GM19035 (cell line): ENCODE measurements at regions not wholly inside any gene's neighbourhood (a gene's known extent, or its start where the extent isn't known, plus 50 kb on each side); places are given as distances from the start of the nearest gene placed in this dataset.

Source experiments
- ATAC-seq: cut with Tn5 transposase; IDR thresholded peaks from one replicate; pipeline ENCODE4 v1.9.1; 2021; ENCODE audit not compliant: unreplicated experiment

DNA sequence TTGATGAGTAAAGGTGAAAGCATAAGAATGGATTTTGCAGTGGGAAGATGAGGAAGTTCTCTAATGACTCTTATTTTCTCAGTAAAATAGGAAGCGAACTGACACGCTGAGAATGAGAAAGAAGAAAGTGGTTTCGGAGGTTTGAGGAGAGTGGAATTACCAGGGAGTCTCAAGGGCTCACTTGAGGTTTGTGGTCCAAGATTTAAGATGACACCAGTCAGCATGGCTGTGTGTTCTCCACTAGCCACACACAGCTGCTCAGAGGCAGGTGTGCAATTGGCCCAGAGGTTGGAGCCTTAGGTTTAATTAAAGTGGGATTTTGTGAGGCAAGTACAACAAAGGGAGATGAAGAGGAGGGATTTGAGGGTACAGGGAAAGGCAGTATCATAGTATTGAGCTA lies 99.6 kb upstream of the NBEA start:
- ATAC-seq: no peak

DNA sequence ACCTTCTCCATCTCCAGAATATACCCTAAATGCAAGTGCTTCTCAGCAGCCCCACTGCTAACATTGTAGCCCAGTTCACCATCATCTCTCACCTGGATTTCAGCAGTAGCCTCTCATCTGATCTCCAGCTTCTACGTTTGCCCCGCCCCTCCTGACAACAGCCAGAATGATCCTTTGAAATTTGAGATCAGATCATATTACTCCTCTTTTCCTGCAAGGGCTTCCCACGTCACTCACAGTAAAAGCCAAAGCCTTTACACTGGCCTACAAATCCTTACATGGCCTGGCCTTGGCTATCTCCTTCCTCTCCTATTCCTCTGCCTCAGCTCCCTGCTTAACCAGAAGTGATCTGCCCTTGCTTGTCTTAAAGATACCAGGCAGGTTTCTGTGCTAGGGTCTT lies 94.3 kb upstream of the NBEA start:
- ATAC-seq: no peak

DNA sequence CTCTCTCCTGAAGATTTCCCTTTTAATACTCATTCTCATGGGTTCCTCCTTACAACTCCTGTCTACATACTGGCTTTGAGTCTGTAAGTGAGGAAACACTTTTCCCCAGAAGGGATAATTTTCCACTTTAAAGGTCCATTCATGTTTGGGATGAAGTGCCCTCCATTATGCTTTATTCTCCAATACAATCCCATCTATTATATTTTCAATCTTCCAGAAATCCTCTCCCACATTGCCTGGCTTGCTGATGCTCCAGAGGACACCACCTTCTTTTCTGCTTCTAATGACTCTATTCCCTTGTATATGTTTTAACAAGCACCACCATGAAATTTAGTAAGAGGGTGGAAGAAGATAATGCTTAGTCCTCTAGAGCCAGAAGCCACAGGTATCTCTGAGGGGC lies 92.7 kb upstream of the NBEA start:
- no peak for ATAC-seq

DNA sequence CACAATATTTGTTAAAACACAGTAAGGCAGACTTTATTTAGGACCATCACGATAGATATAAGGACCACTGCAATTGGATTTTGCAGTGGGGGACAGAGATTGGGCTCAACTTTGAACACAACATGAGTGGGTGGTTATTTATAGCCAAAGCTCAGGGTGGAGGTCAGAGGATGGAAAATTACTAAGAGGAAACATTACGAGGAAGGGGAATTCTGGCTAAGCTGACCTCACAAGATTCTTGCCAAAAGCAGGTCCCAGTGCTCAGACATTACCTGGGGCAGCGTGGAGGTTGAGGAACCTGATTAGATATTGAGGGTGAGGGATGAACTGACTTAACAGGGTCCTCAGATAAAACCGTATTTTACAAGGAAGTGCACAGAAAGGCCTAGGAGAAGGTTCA lies 88.9 kb upstream of the NBEA start:
- no peak for ATAC-seq

DNA sequence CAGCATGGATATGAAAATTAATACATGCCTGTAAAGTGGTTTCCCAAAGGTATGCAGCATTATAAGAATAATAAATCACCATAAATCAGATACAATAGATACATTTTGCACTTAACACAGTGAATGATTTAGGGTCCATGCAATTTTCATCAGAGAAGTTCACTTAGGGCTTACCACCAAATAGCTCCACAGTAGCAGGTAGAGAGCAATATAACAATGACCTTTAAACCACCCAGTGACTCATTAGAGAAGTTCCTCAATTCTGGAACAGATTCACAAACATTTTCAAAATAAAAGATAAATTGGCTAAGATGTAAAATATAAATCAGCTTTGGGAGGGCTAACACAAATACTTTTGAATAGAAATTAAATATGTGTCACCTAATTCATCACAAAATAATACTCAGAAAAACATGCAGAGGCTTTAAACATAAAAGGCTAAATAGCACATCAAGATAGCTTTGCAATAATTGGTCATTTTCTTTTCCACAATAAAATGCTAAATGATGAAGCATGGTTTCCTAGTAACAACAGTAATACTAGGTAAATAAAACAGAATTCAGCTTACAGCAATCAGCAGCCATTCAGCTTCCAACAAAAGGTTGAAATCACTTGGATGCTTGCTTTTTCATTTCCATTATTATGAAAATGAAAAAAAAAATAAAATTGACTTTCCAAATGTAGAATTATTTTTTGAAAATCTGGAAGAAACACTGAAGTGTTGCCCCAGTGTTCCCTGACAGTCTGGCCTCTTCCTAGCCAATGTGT lies 84.3 kb upstream of the NBEA start:
- no peak for ATAC-seq

DNA sequence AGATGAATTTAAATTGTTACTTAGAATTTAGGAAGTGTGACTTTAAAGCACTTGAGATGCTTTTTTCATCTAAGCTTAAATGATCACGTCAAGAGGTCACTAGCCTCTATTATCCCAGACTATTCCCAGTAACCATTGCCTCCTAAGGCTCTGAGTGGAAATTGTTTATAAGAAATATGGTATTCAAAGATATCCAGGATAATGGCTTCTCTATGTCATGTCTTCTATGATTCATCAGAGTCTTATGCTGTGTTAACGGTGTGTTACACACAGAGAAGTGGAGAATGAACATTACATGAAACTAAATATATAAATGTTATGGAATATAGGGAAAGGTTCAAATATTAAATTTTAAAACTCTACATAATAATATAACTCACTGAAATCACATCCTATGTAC lies 79.8 kb upstream of the NBEA start:
- no peak for ATAC-seq

DNA sequence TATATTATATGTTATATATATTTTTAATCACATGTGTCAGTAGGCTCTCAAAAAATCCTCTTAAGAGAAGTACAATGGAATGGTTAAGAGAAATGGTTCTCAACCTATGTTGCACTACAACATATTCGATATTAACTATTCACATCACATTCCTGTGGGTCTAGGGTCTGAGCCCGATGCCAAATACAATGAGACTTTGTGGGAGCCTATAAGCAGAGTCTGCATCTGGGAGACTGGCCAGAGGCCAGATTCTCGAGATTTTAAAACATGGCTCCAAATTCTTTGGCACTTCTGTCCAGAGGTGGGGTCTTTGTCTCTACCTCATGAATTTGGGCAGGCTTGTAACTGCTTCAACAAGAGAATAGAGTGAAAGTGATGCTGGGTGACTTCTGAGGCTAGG lies 79.4 kb upstream of the NBEA start:
- ATAC-seq: no peak

DNA sequence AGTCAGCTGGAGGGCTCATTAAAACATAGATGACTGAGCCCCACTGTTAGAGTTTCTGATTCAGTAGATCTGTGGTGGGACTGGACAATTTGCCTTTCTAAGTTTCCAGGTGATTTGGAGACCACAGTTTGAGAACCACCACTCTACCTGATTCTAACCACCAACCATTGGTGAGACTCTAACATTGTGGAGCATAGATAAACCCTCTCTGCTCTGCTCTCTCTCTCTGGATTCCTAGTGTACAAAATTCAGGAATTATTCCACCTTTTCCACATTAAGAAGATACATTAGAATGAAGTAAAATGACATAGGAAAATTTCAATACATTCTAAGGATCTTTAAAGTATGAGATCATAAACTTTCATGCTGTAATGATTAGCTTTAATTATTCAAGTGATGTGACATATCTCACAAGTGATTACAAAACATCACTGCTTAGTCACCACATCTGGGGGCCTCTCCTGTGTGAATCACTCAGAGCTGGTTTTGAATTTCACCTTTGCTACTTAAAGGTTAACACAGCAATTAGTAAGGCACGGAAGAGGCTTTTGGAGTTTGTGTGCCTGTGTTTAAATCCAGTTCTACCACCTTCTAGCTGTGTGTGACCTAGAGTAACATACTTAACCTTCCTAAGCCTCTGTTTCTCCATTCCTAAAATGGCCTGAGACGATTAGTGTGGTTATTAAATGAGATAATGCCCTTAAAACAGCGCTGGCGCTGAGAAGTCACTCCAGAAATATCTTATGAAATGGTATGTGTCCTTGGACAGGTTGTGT lies 78.5 kb upstream of the NBEA start:
- ATAC-seq: no peak

DNA sequence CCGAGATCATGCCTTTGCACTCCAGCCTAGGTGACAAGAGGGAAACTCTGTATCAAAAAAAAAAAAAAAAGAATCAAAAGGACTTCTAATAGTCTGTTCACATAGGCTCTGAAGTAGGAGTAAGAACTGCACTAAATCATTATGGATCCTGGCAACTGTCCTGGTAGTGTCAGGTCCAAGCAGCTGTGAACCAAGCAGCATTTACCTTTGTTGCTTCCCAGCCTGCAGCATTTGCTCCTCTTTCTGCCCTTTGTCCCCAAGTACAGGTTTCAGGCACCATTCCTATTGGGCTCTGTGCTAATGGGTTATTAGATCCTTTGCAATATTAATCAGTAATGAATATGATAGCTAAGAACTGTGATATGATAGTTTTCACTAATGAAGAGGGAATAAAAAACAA lies 77.4 kb upstream of the NBEA start:
- ATAC-seq: no peak

DNA sequence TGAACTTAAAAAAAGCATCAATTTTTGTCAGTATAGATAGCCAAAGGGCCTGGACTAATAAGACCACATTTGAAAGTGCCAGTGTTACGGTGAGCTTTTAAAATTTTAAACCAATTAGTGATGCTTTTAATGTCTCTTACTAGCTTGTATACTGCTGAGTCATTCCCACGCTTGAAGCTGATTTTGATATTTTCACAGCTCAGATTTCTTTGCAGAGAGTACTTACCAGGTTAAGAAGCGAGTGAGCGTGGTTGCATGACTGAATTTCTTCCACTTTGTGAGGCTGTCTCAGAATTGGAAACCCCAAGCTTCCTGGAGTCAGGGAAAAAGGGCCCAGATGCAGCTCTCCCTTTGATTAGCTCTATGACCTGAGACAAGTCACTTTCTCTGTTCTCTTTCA lies 74.5 kb upstream of the NBEA start:
- no peak for ATAC-seq

DNA sequence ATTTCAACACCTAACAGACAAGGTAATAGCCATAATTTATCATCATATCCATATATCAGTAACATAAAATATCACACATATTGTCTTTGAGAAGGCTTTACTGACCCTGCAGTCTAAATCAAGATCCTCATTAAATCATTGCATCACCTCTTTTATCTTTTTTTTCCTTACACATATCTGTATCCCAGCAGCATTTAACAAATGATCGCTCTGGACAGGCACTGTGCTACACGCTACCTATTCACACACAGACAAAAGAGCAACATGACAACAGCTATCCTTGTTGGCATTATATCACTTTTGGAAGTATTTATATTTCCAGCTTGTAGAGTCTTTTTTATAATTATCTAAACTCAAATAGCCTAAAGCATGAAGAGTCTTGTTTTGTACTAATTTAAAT lies 73.3 kb upstream of the NBEA start:
- ATAC-seq: no peak

DNA sequence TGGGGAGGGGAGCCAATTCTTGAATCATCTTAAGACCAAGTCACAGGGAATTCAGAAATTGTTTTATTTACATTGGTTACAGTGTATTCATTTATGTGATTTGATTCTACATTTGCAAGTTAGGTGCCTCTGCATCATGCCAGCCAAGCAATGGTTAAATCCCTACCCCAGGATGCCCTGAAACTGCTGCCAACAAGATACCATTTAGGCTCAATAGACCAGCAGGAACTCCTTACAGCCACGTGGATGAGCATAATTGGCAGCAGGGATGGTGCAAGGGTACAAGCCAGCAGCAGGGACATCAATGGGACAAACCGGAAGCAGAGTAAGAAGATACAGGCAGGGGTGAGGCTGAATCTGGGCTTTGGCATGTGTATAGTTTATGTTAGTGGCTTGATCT lies 72.4 kb upstream of the NBEA start:
- no peak for ATAC-seq

DNA sequence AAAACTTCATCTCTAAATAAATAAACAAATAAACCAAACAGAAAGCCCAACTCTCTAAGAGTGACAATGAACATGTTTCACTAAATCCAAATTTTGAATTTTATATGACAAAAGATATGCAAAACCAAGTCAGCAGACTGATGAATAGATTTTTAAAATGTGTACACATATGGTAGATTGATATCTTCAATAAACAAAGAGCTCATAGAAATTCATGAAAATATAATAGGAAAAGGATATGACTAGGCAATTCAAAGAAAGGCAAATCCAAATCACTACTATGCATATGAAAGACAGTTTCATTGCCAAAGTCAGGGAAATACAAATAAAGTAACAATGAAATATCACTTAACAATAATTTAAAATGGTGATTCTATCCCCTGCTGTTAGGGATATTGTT lies 63.7 kb upstream of the NBEA start:
- ATAC-seq: no peak

DNA sequence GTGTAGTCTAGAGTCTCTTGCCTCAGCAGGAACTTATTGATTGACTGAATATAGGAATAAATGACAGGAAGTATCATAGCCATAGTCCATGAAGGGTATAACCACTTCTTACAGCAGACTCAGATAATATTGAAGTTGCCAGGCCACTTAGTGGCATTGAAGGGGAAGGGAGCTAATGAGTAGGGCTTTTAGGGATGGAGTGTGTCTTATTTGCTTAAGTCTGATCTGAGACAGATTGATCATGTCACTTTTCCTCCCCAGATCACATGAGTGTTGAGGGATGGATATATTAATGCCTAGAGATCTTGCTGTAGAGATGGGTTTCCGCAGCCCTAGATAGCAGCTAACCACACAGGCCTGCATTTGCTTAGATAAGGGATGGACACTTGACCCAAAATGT lies 62.2 kb upstream of the NBEA start:
- ATAC-seq: no peak

DNA sequence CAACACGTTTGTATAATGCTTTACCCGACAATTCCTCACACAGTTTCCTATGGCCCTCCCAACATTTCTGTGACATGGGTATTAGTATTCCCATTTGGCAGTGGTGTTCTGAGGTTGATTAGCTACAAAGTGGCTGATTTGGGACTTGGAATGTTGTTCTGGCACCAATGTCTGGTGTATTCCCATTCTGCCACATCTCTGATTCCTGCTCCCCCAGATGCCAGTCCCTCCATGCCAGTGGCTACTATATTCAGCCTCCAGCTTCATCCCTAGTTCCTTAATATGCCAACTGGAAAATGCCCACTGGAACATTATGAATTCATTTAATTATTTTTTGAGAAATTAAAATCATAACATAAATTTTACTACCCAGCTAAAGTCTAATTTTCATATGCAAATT lies 60.6 kb upstream of the NBEA start:
- no peak for ATAC-seq

DNA sequence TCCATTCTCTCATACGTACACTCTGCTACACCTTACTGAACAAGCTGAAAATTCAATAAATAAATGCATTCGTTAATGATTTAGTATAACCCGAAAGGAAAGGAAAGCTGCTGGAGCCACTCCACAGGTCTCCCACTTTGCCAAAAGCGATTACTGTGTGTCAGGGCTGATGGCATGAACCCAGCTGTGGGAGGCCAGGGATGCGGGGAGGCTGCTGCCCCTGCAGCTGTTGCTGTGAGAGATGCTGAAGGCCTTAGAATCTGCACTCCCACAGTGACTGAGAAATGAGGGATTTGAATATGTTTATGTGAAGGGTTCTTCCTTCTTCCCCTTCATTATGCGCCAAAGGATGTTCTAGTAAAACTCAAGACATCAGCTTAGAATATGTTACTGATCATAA lies 58.7 kb upstream of the NBEA start:
- ATAC-seq: no peak

DNA sequence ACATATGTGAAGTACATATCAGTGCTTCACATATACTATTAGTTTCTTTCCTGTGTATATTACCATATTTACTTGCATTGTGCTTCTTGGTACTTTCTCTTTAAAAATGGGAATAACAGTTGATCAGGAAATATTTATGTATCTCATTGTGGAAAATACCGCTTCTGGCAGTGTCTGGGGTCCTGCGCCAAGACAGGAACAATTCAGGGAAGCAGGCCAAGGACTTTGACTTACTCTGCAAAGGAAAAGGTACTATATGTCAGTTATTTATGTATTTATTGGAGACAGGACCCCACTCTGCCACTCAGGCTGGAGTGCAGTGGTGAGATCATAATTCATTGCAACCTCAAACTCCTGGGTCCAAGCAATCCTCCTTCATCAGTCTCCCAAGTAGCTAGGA lies 57.7 kb upstream of the NBEA start:
- ATAC-seq: no peak

DNA sequence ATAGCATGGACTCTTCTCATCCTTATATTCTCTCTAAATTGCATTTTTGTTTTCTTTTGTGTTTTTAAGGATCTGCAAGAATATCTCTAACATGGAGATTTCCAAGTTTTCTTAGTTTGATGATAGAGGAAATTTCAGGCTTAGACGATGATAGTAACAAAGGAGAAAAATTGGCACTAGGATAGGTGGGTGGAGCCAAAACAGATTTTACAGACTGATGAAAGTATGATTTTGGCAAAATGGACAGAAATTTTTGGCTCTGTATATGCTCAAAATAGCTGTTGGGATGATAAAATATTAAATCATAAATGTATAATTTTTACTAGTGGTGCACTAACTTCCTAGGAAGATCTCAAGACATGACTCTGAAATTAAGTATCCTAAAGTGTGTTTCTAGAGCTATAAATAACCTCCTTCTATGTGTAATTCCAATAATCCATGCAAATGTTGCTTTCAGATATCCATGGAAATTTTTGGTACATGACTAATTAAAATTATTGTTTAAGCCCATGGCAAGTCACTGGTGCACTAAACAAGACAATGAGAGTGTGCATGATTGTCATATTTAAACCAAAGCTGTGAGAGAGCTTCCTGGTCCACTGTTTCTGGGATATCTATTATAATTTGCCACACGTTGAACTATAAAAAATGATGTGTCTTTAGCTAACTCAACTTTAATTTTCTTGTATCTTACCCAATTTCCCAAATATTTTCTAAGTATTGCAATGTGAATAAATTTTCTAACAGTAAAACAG lies 55.8 kb upstream of the NBEA start:
- ATAC-seq: no peak

DNA sequence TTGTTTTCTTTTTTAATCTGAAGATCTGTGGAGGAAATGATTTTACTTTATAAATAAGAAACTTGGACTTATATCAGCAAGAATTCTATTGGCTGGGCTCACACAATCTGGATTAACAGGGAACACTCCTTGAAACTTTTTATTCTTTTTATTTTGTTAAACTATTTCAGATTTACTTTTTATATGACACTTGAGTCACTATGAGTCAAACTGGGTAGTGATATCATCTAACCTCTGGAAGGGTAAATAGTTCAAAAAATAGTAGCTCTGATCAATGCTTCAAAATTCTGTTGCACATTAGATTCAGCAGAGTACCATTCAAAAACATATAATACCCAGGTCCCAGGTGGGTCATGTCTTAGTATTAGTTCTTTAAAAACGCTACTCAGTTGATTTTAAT lies 55.1 kb upstream of the NBEA start:
- no peak for ATAC-seq
